AG04450 (cell line): ENCODE measurements at regions not wholly inside any gene's neighbourhood (a gene's known extent, or its start where the extent isn't known, plus 50 kb on each side); places are given as distances from the start of the nearest gene placed in this dataset.

ENCODE experiments used
- CTCF ChIA-PET: fragments of 300-600, 350-600 bp; formaldehyde crosslinking; extraction: SDS; loops from one replicate; lab custom pipeline; 2022; ENCODE audit warnings: antibody characterized with exemption, inconsistent platforms; lab: Charles Lee
- POLR2A ChIA-PET: fragments of 350-600 bp; formaldehyde crosslinking; extraction: SDS; loops from one replicate; lab custom pipeline; 2021; ENCODE audit warnings: antibody characterized with exemption, inconsistent platforms; lab: Yijun Ruan, JAX
- DNase-seq: peaks from one replicate; pipeline ENCODE4 v3.0.0-alpha.2; 2011; ENCODE audit warnings: low read depth, low spot score
- H3K27ac ChIP-seq: one replicate; pipeline ENCODE4 v1.5.1; 2012; ENCODE audit warnings: low read depth, low read length, control low read depth
- H3K27me3 ChIP-seq: one replicate; pipeline ENCODE4 v1.6.0; 2012; ENCODE audit warnings: low read length; ENCODE audit not compliant: control insufficient read depth, insufficient read depth
- H3K4me3 ChIP-seq: 2 replicates; pipeline ENCODE4 v1.5.1; 2011; ENCODE audit warnings: mild to moderate bottlenecking, low read depth, low read length, control low read depth
- H3K9me3 ChIP-seq: 2 replicates; pipeline ENCODE4 v1.5.1; 2012; ENCODE audit warnings: low read length; ENCODE audit not compliant: control insufficient read depth, insufficient read depth
- CTCF ChIP-seq: IDR thresholded peaks from 2 replicates; pipeline ENCODE4 v1.5.1; 2011; ENCODE audit warnings: low read depth, low read length, control low read depth, inconsistent platforms

- H3K9me3 ChIP-seq: peaks cover 6% of the 10 kb centered on the region; the same call in 1 of the 2 replicates
- H3K27me3 ChIP-seq: no peaks in the 10 kb centered on the region
- no peak overlapping the region for H3K4me3 ChIP-seq
- H3K27ac ChIP-seq: no peak overlapping the region
- ChIA-PET POLR2A (no interaction called here), CTCF (interaction anchor here (1.4 kb wide), 1 partner anchor 15 kb away, joined by 4 read pairs; no protein-coding TSS in a partner anchor)
- DNase-seq: no peak
- no peak for TF ChIP-seq CTCF
Observed at GRCh38 chr10:110373059-110373458, 68.3 kb upstream of the SMNDC1 start.

- Histone ChIP-seq H3K9me3 (peaks cover 6% of the 10 kb centered on the region; the same call in 1 of the 2 replicates), H3K27me3 (no peaks in the 10 kb centered on the region), H3K4me3 (no peak overlapping the region), H3K27ac (no peak overlapping the region)
- TF ChIP-seq CTCF: no peak
- ChIA-PET CTCF (no interaction called here), POLR2A (no interaction called here)
- no peak for DNase-seq
Observed at GRCh38 chr10:110373857-110374654, 69.3 kb upstream of the SMNDC1 start.

GRCh38 chr10:110375121-110375520 is 70.4 kb upstream of the SMNDC1 start:
- no peak for DNase-seq
- ChIA-PET CTCF (no interaction called here), POLR2A (no interaction called here)
- TF ChIP-seq CTCF: no peak
- no peak overlapping the region for H3K27ac ChIP-seq
- H3K4me3 ChIP-seq: no peak overlapping the region
- H3K27me3 ChIP-seq: no peaks in the 10 kb centered on the region
- H3K9me3 ChIP-seq: peaks cover 6% of the 10 kb centered on the region; the same call in 1 of the 2 replicates

- ChIA-PET CTCF (interaction anchor here (2.0 kb wide), 1 partner anchor 22 kb away, joined by 8 read pairs; no protein-coding TSS in a partner anchor), POLR2A (no interaction called here)
- no peak for DNase-seq
- peaks cover 6% of the 10 kb centered on the region; the same call in 1 of the 2 replicates for H3K9me3 ChIP-seq
- TF ChIP-seq CTCF: no peak
- H3K4me3 ChIP-seq: no peak overlapping the region
- no peak overlapping the region for H3K27ac ChIP-seq
- no peaks in the 10 kb centered on the region for H3K27me3 ChIP-seq
Observed at GRCh38 chr10:110376021-110376766, 71.5 kb upstream of the SMNDC1 start.
